GM13976 (cell line): ENCODE measurements at regions not wholly inside any gene's neighbourhood (a gene's known extent, or its start where the extent isn't known, plus 50 kb on each side); places are given as distances from the start of the nearest gene placed in this dataset.
"Not testable (repeated sequence)": the region's sequence is repeated elsewhere in the genome, so short reads cannot be mapped to it uniquely, and the experiment has no call there.

Experiments used
- DNase-seq: peaks from one replicate; pipeline ENCODE4 v3.0.0; 2012; ENCODE audit warnings: low spot score
- in situ Hi-C: fragments of 300-500 bp; cut with MboI; formaldehyde crosslinking; loops from one replicate; pipeline ENCODE4 v1.12.0; 2022; ENCODE audit warnings: low sequenced_read_pairs, mixed read lengths, inconsistent platforms; ENCODE audit not compliant: unreplicated experiment
- TF ChIP-seq, protein P1 (sequence below): IDR thresholded peaks from 2 replicates; pipeline ENCODE4 v1.5.1; 2012; ENCODE audit warnings: borderline replicate concordance, mild to moderate bottlenecking; ENCODE audit not compliant: insufficient read depth; ENCODE audit errors: extremely low read depth, missing control alignments, control extremely low read depth

- in situ Hi-C loops, result no loop called here
- TF ChIP-seq, protein P1, sequence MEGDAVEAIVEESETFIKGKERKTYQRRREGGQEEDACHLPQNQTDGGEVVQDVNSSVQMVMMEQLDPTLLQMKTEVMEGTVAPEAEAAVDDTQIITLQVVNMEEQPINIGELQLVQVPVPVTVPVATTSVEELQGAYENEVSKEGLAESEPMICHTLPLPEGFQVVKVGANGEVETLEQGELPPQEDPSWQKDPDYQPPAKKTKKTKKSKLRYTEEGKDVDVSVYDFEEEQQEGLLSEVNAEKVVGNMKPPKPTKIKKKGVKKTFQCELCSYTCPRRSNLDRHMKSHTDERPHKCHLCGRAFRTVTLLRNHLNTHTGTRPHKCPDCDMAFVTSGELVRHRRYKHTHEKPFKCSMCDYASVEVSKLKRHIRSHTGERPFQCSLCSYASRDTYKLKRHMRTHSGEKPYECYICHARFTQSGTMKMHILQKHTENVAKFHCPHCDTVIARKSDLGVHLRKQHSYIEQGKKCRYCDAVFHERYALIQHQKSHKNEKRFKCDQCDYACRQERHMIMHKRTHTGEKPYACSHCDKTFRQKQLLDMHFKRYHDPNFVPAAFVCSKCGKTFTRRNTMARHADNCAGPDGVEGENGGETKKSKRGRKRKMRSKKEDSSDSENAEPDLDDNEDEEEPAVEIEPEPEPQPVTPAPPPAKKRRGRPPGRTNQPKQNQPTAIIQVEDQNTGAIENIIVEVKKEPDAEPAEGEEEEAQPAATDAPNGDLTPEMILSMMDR, result no peak
- DNase-seq, result no peak
Measured at GRCh38 chr6:103344554-103345163, 1515.1 kb downstream of the HACE1 start.

GRCh38 chr6:103335412-103335811, 1524.3 kb downstream of the HACE1 start:
- in situ Hi-C loops, result no loop called here

GRCh38 chr6:103326760-103327757, 1532.7 kb downstream of the HACE1 start:
- in situ Hi-C loops, result no loop called here
- no peak for DNase-seq
- TF ChIP-seq, protein P1, result no peak

More at GRCh38 chr6:103335412-103335811, 1524.3 kb downstream of the HACE1 start:
- TF ChIP-seq, protein P1, result no peak
- no peak for DNase-seq

GRCh38 chr6:103313432-103313831, 1546.3 kb downstream of the HACE1 start:
- no peak for DNase-seq
- TF ChIP-seq, protein P1, result no peak
- in situ Hi-C loops, result no loop called here

DNA sequence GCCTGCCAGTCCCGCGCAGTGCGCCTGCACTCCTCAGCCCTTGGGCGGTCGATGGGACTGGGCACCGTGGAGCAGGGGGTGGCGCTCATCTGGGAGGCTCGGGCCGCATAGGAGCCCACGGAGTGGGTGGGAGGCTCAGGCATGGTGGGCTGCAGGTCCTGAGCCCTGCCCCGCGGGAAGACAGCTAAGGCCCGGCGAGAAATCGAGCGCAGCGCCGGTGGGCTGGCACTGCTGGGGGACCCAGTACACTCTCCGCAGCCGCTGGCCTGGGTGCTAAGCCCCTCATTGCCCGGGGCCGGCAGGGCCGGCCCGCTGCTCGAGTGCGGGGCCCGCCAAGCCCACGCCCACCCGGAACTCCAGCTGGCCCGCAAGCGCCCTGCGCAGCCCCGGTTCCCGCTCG, 1565.3 kb downstream of the HACE1 start:
- in situ Hi-C loops, DNase-seq: not testable (repeated sequence)

- DNase-seq, result no peak
- in situ Hi-C loops, result no loop called here
- TF ChIP-seq, protein P1, result no peak
Measured at GRCh38 chr6:103284835-103285234, 1574.9 kb downstream of the HACE1 start.

DNA sequence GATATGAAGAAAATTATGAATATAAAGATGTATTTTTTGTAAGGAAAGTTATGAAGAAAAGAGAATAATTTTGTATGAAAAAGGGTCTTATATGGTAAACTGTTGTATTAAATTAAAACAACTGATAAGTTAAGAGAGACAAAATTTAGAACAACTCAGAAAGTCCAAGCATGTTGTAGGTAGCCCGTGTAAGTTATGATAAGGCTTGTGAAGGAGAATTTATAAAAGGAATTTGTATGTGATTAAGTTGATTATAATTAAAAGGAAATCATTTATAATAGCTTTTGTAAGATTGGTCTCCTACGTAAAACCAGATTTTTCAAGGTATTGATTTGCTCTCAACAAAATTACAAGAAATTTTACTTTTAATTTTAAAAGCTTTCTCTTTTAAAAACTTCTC, 1579.3 kb downstream of the HACE1 start:
- TF ChIP-seq, protein P1, result no peak
- no peak for DNase-seq
- in situ Hi-C loops, result no loop called here
